ENCODE measurements at regions not wholly inside any gene's neighbourhood (a gene's known extent, or its start where the extent isn't known, plus 50 kb on each side); places are given as distances from the start of the nearest gene placed in this dataset.

DNA sequence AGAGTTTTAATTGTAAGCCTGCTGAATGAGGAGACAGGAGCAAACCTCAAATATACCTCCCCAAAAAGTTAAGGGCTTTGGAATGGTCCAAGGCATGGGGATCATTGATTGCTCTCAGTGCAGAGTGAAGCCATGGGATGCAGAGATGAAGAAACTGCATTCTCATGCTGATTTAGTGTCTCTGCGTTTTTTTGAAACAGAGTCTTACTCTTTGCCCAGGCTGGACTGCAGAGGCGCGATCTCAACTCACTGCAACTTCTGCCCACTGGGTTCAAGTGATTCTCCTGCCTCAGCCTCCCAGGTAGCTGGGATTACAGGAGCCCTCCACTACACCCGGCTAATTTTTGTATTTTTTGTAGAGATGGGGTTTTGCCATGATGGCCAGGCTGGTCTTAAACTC lies 99.3 kb upstream of the ETV3 start:
- TF ChIP-seq CTCF (conservative IDR thresholded peaks at IDR 0.05), result no peak
- TF ChIP-seq EZH2 (IDR thresholded peaks at IDR 0.05; ENCODE audit: low read depth), result no peak

Data from PC-9 (cell line).